ENCODE measurements at regions not wholly inside any gene's neighbourhood (a gene's known extent, or its start where the extent isn't known, plus 50 kb on each side); places are given as distances from the start of the nearest gene placed in this dataset.

DNA sequence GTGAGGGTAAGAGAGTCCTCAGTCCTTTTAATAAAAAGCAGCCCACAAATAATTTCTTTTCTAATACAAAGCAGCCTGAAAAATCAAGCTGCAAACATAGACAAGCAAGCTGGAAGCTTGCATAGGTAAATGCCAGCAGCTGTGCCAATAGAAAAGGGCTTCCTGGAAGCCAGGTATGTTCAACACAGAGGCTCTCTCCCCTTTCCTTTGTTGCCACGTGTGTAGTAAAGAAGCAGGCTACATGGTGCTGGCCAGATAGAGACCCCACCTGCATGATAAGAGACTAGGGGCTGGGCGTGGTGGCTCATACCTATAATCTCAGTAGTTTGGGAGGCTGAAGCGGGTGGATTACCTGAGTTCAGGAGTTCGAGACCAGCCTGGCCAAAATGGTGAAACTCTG, 50.1 kb upstream of the ERRFI1 start:
- no peak overlapping the region for H2AFZ ChIP-seq (ENCODE audit: low read length)
- no peaks in the 10 kb centered on the region for H3K36me3 ChIP-seq (replicated peaks; ENCODE audit: insufficient read depth, low read length)
- H4K20me1 ChIP-seq (ENCODE audit: insufficient read depth, low read length) = no peaks in the 10 kb centered on the region
- H3K27me3 ChIP-seq (replicated peaks; ENCODE audit: insufficient read depth, low read length) = peaks cover 61% of the 10 kb centered on the region
- TF ChIP-seq EZH2 (optimal IDR thresholded peaks at IDR 0.05; ENCODE audit: low read depth, low read length) = no peak
- no peak for TF ChIP-seq EZH2phosphoT487 (IDR thresholded peaks at IDR 0.05; ENCODE audit: low read length)
- TF ChIP-seq, protein P1, sequence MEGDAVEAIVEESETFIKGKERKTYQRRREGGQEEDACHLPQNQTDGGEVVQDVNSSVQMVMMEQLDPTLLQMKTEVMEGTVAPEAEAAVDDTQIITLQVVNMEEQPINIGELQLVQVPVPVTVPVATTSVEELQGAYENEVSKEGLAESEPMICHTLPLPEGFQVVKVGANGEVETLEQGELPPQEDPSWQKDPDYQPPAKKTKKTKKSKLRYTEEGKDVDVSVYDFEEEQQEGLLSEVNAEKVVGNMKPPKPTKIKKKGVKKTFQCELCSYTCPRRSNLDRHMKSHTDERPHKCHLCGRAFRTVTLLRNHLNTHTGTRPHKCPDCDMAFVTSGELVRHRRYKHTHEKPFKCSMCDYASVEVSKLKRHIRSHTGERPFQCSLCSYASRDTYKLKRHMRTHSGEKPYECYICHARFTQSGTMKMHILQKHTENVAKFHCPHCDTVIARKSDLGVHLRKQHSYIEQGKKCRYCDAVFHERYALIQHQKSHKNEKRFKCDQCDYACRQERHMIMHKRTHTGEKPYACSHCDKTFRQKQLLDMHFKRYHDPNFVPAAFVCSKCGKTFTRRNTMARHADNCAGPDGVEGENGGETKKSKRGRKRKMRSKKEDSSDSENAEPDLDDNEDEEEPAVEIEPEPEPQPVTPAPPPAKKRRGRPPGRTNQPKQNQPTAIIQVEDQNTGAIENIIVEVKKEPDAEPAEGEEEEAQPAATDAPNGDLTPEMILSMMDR (IDR thresholded peaks at IDR 0.05; ENCODE audit: low read length) = no peak
- no peak overlapping the region for H3K4me2 ChIP-seq (ENCODE audit: low read depth, low read length)
- H3K9me3 ChIP-seq (replicated peaks; ENCODE audit: insufficient read depth, low read length) = no peaks in the 10 kb centered on the region
- no peak for DNase-seq
- H3K9ac ChIP-seq (ENCODE audit: low read length) = no peak overlapping the region
- no peaks in the 10 kb centered on the region for H3K4me1 ChIP-seq (ENCODE audit: low read length)
- no peak overlapping the region for H3K4me3 ChIP-seq (ENCODE audit: low read length)
- H3K27ac ChIP-seq (ENCODE audit: low read length) = no peak overlapping the region
- H3K79me2 ChIP-seq (ENCODE audit: low read length) = no peaks in the 10 kb centered on the region
- no peaks in the 10 kb centered on the region for H3K9me2 ChIP-seq (replicated peaks; ENCODE audit: insufficient read depth, low read length)
- H3F3A ChIP-seq (ENCODE audit: insufficient read depth, low read length) = no peaks in the 10 kb centered on the region
